Gastrocnemius medialis (tissue), 4 donors: ENCODE measurements at regions not wholly inside any gene's neighbourhood (a gene's known extent, or its start where the extent isn't known, plus 50 kb on each side); places are given as distances from the start of the nearest gene placed in this dataset.

ENCODE experiments used
- CTCF ChIP-seq, 5 experiments: fragments of 450-650 bp in 3 of 5; fragments of 200-600 bp in 2 of 5; sonication (generic) in 2 of 5; IDR thresholded peaks in 4 of 5; conservative IDR thresholded peaks in 1 of 5; 1 replicate in 4 of 5; 2 replicates in 1 of 5; pipeline ENCODE4 v1.5.1; 2016 to 2019; ENCODE audit warnings: antibody characterized with exemption in 5 of 5, mild to moderate bottlenecking in 3 of 5, moderate library complexity in 3 of 5
- POLR2A ChIP-seq, 2 donors: fragments of 450-650 bp; IDR thresholded peaks; one replicate each; pipeline ENCODE4 v1.6.1; 2017; ENCODE audit warnings: antibody characterized with exemption in 2 of 2, mild to moderate bottlenecking in 2 of 2, moderate library complexity in 2 of 2

- TF ChIP-seq CTCF (IDR thresholded peaks at IDR 0.05 in 4 of 5, conservative IDR thresholded peaks at IDR 0.05 in 1 of 5) = no peak
- TF ChIP-seq POLR2A (IDR thresholded peaks at IDR 0.05) = no peak
Observed at GRCh38 chr15:69559440-69560190, 107.0 kb downstream of the RPLP1 start.
